ENCODE measurements at regions not wholly inside any gene's neighbourhood (a gene's known extent, or its start where the extent isn't known, plus 50 kb on each side); places are given as distances from the start of the nearest gene placed in this dataset.
A peak's percentile ranks its signal among the peaks of the same experiment; 100 is the strongest.

GRCh38 chr9:99406939-99407338 is 184.9 kb downstream of the SEC61B start:
- H3K4me3 ChIP-seq (replicated peaks in 1 of 2; ENCODE audit: low read depth in 2 of 2, low read length in 2 of 2): no peak overlapping the region
- TF ChIP-seq, protein P1, sequence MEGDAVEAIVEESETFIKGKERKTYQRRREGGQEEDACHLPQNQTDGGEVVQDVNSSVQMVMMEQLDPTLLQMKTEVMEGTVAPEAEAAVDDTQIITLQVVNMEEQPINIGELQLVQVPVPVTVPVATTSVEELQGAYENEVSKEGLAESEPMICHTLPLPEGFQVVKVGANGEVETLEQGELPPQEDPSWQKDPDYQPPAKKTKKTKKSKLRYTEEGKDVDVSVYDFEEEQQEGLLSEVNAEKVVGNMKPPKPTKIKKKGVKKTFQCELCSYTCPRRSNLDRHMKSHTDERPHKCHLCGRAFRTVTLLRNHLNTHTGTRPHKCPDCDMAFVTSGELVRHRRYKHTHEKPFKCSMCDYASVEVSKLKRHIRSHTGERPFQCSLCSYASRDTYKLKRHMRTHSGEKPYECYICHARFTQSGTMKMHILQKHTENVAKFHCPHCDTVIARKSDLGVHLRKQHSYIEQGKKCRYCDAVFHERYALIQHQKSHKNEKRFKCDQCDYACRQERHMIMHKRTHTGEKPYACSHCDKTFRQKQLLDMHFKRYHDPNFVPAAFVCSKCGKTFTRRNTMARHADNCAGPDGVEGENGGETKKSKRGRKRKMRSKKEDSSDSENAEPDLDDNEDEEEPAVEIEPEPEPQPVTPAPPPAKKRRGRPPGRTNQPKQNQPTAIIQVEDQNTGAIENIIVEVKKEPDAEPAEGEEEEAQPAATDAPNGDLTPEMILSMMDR (IDR thresholded peaks at IDR 0.05; ENCODE audit: low read depth, low read length): no peak
- no peak for DNase-seq (ENCODE audit: low read depth in 2 of 2)

DNA sequence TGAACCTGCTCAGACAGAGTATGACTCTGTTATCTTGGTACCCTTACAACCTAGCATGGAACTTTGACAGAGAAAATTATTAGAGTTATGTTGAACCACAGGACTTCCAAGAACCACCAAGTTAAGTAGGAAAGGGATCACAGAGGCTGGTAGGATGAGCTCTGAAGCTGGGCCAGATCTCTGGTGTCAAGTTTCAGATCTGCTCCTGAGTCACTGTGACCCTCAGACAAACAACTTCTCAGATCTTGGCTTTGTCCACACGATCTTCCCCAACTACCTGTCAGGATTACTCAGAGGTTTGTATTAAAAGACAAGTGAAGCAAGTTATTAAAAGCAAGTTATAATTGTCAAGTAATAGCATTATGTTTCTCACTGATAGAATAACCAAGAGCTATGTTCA is 189.0 kb downstream of the SEC61B start:
- TF ChIP-seq, protein P1 (IDR thresholded peaks at IDR 0.05; ENCODE audit: low read depth, low read length): no peak
- no peak overlapping the region for H3K4me3 ChIP-seq (replicated peaks in 1 of 2; ENCODE audit: low read depth in 2 of 2, low read length in 2 of 2)
- DNase-seq (ENCODE audit: low read depth in 2 of 2): no peak

GRCh38 chr9:99411479-99412115 is 189.5 kb downstream of the SEC61B start:
- no peak for DNase-seq (ENCODE audit: low read depth in 2 of 2)
- no peak overlapping the region for H3K4me3 ChIP-seq (replicated peaks in 1 of 2; ENCODE audit: low read depth in 2 of 2, low read length in 2 of 2)
- TF ChIP-seq, protein P1 (IDR thresholded peaks at IDR 0.05; ENCODE audit: low read depth, low read length): no peak

DNA sequence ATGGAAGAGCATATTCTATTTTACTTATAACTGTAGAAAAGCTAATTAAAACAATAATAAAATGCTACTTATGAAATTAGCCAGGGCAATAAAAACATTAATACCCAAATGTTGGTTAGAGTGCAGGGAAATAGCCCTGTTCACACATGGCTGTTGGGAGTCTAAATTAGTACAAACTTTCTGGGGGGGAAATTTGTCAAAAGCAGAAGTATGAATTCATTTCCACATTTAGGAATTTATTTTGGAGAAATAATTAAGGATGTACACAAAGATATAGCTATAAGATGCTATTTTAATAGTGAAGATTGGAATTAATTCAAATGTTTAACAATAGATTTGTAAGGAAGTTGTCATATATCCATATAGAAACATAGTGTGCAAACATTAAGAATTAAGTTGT is 190.5 kb downstream of the SEC61B start:
- TF ChIP-seq, protein P1 (IDR thresholded peaks at IDR 0.05; ENCODE audit: low read depth, low read length): no peak
- no peak for DNase-seq (ENCODE audit: low read depth in 2 of 2)
- no peak overlapping the region for H3K4me3 ChIP-seq (replicated peaks in 1 of 2; ENCODE audit: low read depth in 2 of 2, low read length in 2 of 2)

GRCh38 chr9:99414321-99414720 is 192.2 kb downstream of the SEC61B start:
- no peak for DNase-seq (ENCODE audit: low read depth in 2 of 2)
- no peak overlapping the region for H3K4me3 ChIP-seq (replicated peaks in 1 of 2; ENCODE audit: low read depth in 2 of 2, low read length in 2 of 2)
- TF ChIP-seq, protein P1 (IDR thresholded peaks at IDR 0.05; ENCODE audit: low read depth, low read length): no peak

DNA sequence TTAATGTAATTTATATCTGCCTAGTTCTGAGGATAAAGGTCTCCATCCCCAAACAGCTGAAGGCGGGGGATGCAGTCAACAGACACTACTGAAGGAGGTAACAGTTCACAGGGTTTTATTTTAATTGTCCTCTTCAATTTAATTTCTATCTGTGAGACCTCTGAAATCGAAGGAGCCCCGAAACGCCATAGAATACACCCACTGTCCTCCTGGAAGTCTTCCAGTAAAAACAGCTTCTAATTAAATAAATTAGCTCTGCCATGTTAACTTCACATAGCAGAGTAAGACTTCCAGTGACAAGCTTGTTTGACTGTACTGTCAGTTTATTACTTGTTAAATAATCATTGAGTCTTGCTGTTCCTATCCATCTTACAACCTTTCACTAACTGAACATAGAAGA is 193.5 kb downstream of the SEC61B start:
- TF ChIP-seq, protein P1 (IDR thresholded peaks at IDR 0.05; ENCODE audit: low read depth, low read length): no peak
- no peak overlapping the region for H3K4me3 ChIP-seq (replicated peaks in 1 of 2; ENCODE audit: low read depth in 2 of 2, low read length in 2 of 2)
- DNase-seq (ENCODE audit: low read depth in 2 of 2): no peak

- H3K4me3 ChIP-seq (replicated peaks in 1 of 2; ENCODE audit: low read depth in 2 of 2, low read length in 2 of 2): no peak overlapping the region
- TF ChIP-seq, protein P1 (IDR thresholded peaks at IDR 0.05; ENCODE audit: low read depth, low read length): no peak
- peak; percentile 3 to 43 for DNase-seq (ENCODE audit: low read depth in 2 of 2)
Measured at GRCh38 chr9:99416007-99416406, 193.9 kb downstream of the SEC61B start.
